Stomach (tissue), 8 donors: ENCODE measurements at regions not wholly inside any gene's neighbourhood (a gene's known extent, or its start where the extent isn't known, plus 50 kb on each side); places are given as distances from the start of the nearest gene placed in this dataset.
"Not testable (repeated sequence)": the region's sequence is repeated elsewhere in the genome, so short reads cannot be mapped to it uniquely, and the experiment has no call there.

ENCODE experiments used
- DNase-seq, 2 donors: peaks; one replicate each; pipeline versions ENCODE4 v3.0.0 to v3.0.0-alpha.2; 2013 to 2019
- H3K27ac ChIP-seq, 5 donors: fragments of 200-600 bp in 4 of 5; sonication (generic) in 4 of 5; one replicate each; pipeline ENCODE4 v1.5.1; 2013 to 2019; ENCODE audit warnings: mild to moderate bottlenecking in 1 of 5, moderate library complexity in 1 of 5
- H3K27me3 ChIP-seq, 3 donors: fragments of 200-600 bp; sonication (generic); one replicate each; pipeline ENCODE4 v1.5.1; 2017 to 2019; ENCODE audit warnings: mixed run types in 1 of 3
- H3K36me3 ChIP-seq, 4 donors: fragments of 200-600 bp; sonication (generic); 1 replicate in 3 of 4; 2 replicates in 1 of 4; pipeline ENCODE4 v1.5.1; 2016 to 2019
- H3K4me1 ChIP-seq, 4 donors: fragments of 200-600 bp; sonication (generic); one replicate each; pipeline ENCODE4 v1.5.1; 2016 to 2019
- H3K4me3 ChIP-seq, 4 donors: fragments of 200-600 bp; sonication (generic) in 3 of 4; one replicate each; pipeline ENCODE4 v1.5.1; 2016 to 2019; ENCODE audit warnings: mild to moderate bottlenecking in 1 of 4
- H3K9me3 ChIP-seq, 4 donors: fragments of 200-600 bp; sonication (generic); one replicate each; pipeline ENCODE4 v1.5.1; 2016 to 2019
- EP300 ChIP-seq: sonication (generic); formaldehyde crosslinking; IDR thresholded peaks from one replicate; pipeline ENCODE4 v1.6.1; 2017; ENCODE audit warnings: antibody characterized with exemption
- POLR2A ChIP-seq, 4 donors: fragments of 450-650 bp; IDR thresholded peaks; one replicate each; pipeline ENCODE4 v1.6.1; 2016; ENCODE audit warnings: antibody characterized with exemption in 4 of 4, control low read depth in 2 of 4, mild to moderate bottlenecking in 1 of 4, moderate library complexity in 1 of 4
- POLR2AphosphoS5 ChIP-seq, 3 donors: sonication (generic); formaldehyde crosslinking; IDR thresholded peaks; one replicate each; pipeline ENCODE4 v1.6.1; 2016; ENCODE audit warnings: antibody characterized with exemption in 3 of 3
- WGBS, 5 donors: extraction: QIAGEN DNeasy Blood & Tissue Kit in 3 of 5; methylation state at CpG; one replicate each; pipeline versions ENCODE4 v1.1.5 to v1.1.7; 2013 to 2018; 5-methylcytosine and 5-hydroxymethylcytosine counted together
- intact Hi-C: fragments of 100-400 bp; cut with DNase I; formaldehyde crosslinking; loops from one replicate; pipeline ENCODE4 v1.15.1; 2023; ENCODE audit warnings: low total_unique reads
- TF ChIP-seq, protein P1 (sequence below), 7 experiments: fragments of 450-650 bp in 4 of 7; fragments of 200-600 bp in 3 of 7; sonication (generic) in 3 of 7; IDR thresholded peaks; one replicate each; pipeline ENCODE4 v1.5.1; 2016 to 2019; ENCODE audit warnings: antibody characterized with exemption in 7 of 7, control low read depth in 2 of 7, mild to moderate bottlenecking in 1 of 7
- donor health status: healthy with polysubstance abuse.
- donor health status: Bipolar disorder and iron deficiency.
- donor health status: healthy.

DNA sequence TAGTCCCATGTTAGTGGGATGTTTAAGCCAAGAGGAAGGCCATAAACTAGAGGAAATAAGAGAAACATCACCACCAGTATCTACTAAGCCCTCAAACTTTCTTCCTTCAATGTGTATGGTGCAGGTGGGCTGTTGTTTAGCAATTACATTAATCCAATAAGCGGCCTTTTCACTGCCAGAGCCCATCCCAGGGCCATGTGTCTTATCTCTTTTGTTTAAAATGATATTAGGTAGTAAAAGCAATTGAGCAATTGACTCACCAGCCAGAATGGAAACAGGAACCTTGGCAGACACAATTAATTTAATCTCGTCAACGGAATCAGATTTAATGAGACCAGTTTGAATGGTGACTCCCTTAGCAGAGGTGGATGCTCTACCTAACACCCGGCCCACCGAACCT lies 1503.5 kb downstream of the UQCRFS1 start:
- 52 to 81% (median 74%) methylated on average over 5 of the region's 5 CpGs for WGBS, 5 donors
- TF ChIP-seq POLR2AphosphoS5 (IDR thresholded peaks at IDR 0.05) (no peak), POLR2A (IDR thresholded peaks at IDR 0.05) (no peak), EP300 (no peak)
- TF ChIP-seq, protein P1, sequence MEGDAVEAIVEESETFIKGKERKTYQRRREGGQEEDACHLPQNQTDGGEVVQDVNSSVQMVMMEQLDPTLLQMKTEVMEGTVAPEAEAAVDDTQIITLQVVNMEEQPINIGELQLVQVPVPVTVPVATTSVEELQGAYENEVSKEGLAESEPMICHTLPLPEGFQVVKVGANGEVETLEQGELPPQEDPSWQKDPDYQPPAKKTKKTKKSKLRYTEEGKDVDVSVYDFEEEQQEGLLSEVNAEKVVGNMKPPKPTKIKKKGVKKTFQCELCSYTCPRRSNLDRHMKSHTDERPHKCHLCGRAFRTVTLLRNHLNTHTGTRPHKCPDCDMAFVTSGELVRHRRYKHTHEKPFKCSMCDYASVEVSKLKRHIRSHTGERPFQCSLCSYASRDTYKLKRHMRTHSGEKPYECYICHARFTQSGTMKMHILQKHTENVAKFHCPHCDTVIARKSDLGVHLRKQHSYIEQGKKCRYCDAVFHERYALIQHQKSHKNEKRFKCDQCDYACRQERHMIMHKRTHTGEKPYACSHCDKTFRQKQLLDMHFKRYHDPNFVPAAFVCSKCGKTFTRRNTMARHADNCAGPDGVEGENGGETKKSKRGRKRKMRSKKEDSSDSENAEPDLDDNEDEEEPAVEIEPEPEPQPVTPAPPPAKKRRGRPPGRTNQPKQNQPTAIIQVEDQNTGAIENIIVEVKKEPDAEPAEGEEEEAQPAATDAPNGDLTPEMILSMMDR (IDR thresholded peaks at IDR 0.05): no peak
- intact Hi-C loops: no loop called here

DNA sequence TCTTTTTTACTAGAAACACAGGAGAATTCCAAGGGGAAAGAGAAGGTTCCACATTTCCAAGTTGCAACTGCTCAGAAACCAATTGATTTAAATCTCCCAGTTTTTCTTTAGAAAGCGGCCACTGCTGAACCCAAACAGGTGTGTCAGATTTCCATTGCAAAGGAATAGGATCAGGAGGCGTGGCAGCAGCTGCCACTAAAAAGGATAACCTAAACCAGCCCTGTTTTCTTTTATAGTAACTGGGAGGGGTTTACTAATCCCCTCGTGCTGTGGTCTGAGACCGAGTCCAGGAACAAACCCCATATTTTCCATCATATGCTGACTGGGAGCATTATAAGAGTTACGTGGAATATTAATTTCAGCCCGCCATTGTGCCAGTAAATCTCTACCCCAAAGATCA lies 1504.0 kb downstream of the UQCRFS1 start:
- H3K4me3 ChIP-seq, H3K27ac ChIP-seq, H3K4me1 ChIP-seq, H3K36me3 ChIP-seq, DNase-seq, H3K27me3 ChIP-seq, intact Hi-C loops: not testable (repeated sequence)
- peaks cover 0 to 80% (median 30%) of the 10 kb centered on the region in 4 donors for H3K9me3 ChIP-seq
- 76 to 88% (median 77%) methylated on average over 6 of the region's 6 CpGs for WGBS, 5 donors

More for the DNA sequence above, 1503.5 kb downstream of the UQCRFS1 start:
- Histone ChIP-seq H3K4me3 (no peak overlapping the region), H3K27ac (no peak overlapping the region), H3K36me3 (no peaks in the 10 kb centered on the region), H3K9me3 (peaks cover 0 to 79% (median 33%) of the 10 kb centered on the region in 4 donors), H3K4me1 (no peaks in the 10 kb centered on the region), H3K27me3 (no peaks in the 10 kb centered on the region)
- no peak for DNase-seq

DNA sequence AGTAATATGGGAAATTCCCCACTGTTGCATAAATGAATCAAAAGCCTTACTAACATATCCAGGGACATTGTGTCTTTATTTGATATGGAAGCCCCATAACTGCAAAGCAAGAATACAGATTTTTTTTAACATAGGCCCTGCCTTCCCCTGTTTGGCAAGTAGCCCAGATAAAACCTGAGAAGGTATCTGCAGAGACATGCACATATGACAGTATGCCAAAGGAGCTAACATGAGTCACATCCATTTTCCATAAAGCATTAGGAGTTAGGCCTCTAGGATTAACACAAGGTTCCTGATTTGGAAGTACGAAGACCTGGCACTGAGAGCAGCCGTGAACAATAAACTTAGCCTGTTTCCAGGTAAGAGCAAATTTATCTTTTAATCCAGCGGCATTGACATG lies 1505.9 kb downstream of the UQCRFS1 start:
- H3K27ac ChIP-seq, H3K36me3 ChIP-seq, H3K4me3 ChIP-seq, intact Hi-C loops, DNase-seq, H3K27me3 ChIP-seq, H3K4me1 ChIP-seq: not testable (repeated sequence)
- WGBS, 5 donors: 87 to 98% (median 90%) methylated on average over 3 of the region's 3 CpGs
- H3K9me3 ChIP-seq: peaks cover 0 to 77% (median 21%) of the 10 kb centered on the region in 4 donors

DNA sequence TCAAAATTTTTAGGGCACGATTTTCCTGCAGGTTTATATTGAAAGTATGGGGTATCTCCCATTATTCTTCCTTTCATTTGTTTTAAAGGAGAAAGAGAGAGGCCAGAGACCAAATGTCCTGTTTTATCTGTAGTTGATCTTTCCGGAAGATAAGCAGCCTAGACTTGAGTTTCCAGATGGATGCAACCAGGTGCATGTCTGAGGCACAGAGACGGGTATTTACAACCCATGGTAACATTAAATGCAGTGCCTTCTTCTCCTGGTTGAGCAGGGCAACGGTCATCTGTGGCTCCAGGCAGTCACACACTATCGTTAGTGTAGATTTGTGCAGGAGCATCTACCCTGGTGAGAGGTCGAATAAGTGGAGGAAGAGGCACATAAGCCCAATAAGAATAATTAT lies 1507.1 kb downstream of the UQCRFS1 start:
- Histone ChIP-seq H3K27me3 (no peaks in the 10 kb centered on the region), H3K36me3 (no peaks in the 10 kb centered on the region), H3K4me1 (no peaks in the 10 kb centered on the region), H3K9me3 (peaks cover 0 to 80% (median 24%) of the 10 kb centered on the region in 4 donors), H3K27ac (no peak overlapping the region), H3K4me3 (no peak overlapping the region)
- 59 to 68% (median 64%) methylated on average over 6 of the region's 6 CpGs for WGBS, 5 donors
- intact Hi-C loops: no loop called here
- TF ChIP-seq POLR2AphosphoS5 (IDR thresholded peaks at IDR 0.05) (no peak), POLR2A (IDR thresholded peaks at IDR 0.05) (no peak)
- no peak for DNase-seq

DNA sequence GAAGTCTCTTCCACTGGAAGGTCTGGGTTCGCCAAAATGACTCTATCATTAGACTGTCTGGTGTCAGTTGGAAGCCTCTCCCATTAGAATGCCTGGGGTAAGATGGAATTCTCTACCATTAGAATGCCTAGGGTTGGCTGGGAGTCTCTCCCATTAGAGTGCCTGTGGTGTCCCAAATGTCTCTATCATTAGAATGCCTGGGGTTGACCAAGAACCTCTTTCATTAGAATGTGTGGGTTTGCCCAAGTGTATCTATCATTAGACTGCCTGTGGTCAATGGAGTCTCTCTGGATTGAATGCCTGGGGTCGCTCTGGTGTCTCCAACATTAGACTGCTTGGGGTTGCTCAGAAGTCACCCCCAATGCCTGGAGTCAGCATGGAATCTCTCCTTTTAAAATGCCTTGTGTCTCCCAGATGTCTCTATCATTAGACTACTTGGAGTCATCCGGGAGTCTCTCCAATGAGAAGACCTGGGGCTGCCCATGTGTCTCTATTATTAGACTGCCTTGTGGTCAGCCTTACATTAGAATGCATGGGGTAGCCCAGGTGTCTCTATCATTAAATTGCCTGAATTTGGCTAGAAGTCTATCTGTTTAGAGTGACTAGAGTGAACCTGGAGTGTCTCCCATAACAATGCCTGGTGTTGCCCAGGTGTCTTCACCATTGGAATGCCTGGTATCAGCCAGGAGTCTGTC lies 1518.4 kb downstream of the UQCRFS1 start:
- TF ChIP-seq, protein P1 (IDR thresholded peaks at IDR 0.05): no peak
- no peak for TF ChIP-seq POLR2AphosphoS5 (IDR thresholded peaks at IDR 0.05)
- no peak for TF ChIP-seq POLR2A (IDR thresholded peaks at IDR 0.05)
- no peak for TF ChIP-seq EP300
- H3K27me3 ChIP-seq: no peaks in the 10 kb centered on the region
- no peaks in the 10 kb centered on the region for H3K36me3 ChIP-seq
- H3K4me1 ChIP-seq: no peaks in the 10 kb centered on the region
- 50 to 77% (median 66%) methylated on average over 3 of the region's 3 CpGs for WGBS, 5 donors
- intact Hi-C loops: no loop called here
- DNase-seq: no peak
- H3K27ac ChIP-seq: no peak overlapping the region
- H3K9me3 ChIP-seq: peaks cover 6 to 93% (median 57%) of the 10 kb centered on the region in 4 donors
- no peak overlapping the region for H3K4me3 ChIP-seq

DNA sequence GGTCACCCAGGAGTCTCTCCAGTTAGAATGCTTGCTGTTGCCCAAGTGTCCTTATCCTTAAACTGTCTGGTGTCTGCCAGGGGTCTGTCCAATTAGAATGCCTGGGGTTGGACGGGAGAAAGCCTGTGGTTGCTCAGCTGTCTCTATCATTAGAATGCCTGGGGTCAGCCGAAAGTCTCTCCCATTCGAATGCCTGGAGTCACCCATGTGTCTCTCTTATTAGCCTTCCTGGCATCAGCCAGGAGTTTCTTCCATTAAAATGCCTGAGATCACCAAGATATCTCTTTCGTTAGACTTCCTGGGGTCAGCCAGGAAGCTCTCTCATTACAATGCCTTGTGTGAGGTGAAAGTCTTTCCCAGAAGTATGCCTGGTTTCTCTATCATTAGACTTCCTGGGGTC lies 1521.0 kb downstream of the UQCRFS1 start:
- WGBS, 5 donors: 58 to 72% (median 62%) methylated on average over 4 of the region's 4 CpGs
- H3K4me1 ChIP-seq: no peaks in the 10 kb centered on the region
- intact Hi-C loops: no loop called here
- TF ChIP-seq EP300 (no peak), POLR2A (IDR thresholded peaks at IDR 0.05) (no peak), POLR2AphosphoS5 (IDR thresholded peaks at IDR 0.05) (no peak)
- TF ChIP-seq, protein P1 (IDR thresholded peaks at IDR 0.05): no peak
- H3K36me3 ChIP-seq: no peaks in the 10 kb centered on the region
- H3K27me3 ChIP-seq: no peaks in the 10 kb centered on the region
- no peak overlapping the region for H3K4me3 ChIP-seq
- H3K27ac ChIP-seq: no peak overlapping the region
- no peak for DNase-seq
- H3K9me3 ChIP-seq: peaks cover 4 to 73% (median 50%) of the 10 kb centered on the region in 4 donors
